Neural cell (in vitro differentiated cells): ENCODE measurements at regions not wholly inside any gene's neighbourhood (a gene's known extent, or its start where the extent isn't known, plus 50 kb on each side); places are given as distances from the start of the nearest gene placed in this dataset.

Source experiments
- CTCF ChIP-seq: fragments of 450-650 bp; IDR thresholded peaks from 2 replicates; pipeline ENCODE4 v1.5.1; 2014; ENCODE audit warnings: antibody characterized with exemption, mild to moderate bottlenecking, moderate library complexity; ENCODE audit not compliant: poor library complexity, severe bottlenecking
- EZH2 ChIP-seq: fragments of 200-600, 300-800 bp; shearing (Covaris generic), sonication (generic); IDR thresholded peaks from 2 replicates; pipeline ENCODE4 v1.6.1; 2014; ENCODE audit warnings: antibody characterized with exemption, low read length, borderline replicate concordance, mild to moderate bottlenecking; ENCODE audit not compliant: insufficient read depth, poor library complexity, severe bottlenecking
- MXI1 ChIP-seq: fragments of 450-650 bp; conservative IDR thresholded peaks from 2 replicates; pipeline ENCODE4 v1.6.1; 2014; ENCODE audit warnings: antibody characterized with exemption, mild to moderate bottlenecking; ENCODE audit not compliant: poor library complexity, severe bottlenecking
- POLR2AphosphoS5 ChIP-seq: IDR thresholded peaks from 2 replicates; pipeline ENCODE4 v1.6.1; 2012
- RAD21 ChIP-seq: fragments of 450-650 bp; conservative IDR thresholded peaks from 2 replicates; pipeline ENCODE4 v1.6.1; 2014; ENCODE audit warnings: antibody characterized with exemption, mild to moderate bottlenecking, moderate library complexity
- REST ChIP-seq: IDR thresholded peaks from 2 replicates; pipeline ENCODE4 v1.6.1; 2012; ENCODE audit warnings: borderline replicate concordance

- TF ChIP-seq CTCF (no peak), POLR2AphosphoS5 (no peak), EZH2 (no peak), REST (no peak), MXI1 (no peak), RAD21 (no peak)
These were observed 671.2 kb downstream of the LRFN5 start for GRCh38 chr14:42277840-42278239.
